GM12878 (cell line): ENCODE measurements at regions not wholly inside any gene's neighbourhood (a gene's known extent, or its start where the extent isn't known, plus 50 kb on each side); places are given as distances from the start of the nearest gene placed in this dataset.

Experiments used
- ATAC-seq: fragments of 200-7000 bp; cut with Tn5 transposase; 3 replicates; pipeline ENCODE4 v1.9.1; 2020; ENCODE audit warnings: mild to moderate bottlenecking, moderate library complexity
- BruUV-seq: library from RNA; stranded (reverse); fragments of 400-500 nt; replicated peaks from 2 replicates; lab custom pipeline; 2021; lab: Mats Ljungman, UMichigan
- CTCF ChIA-PET: fragments of 300-600 bp; sonication (Branson Sonifier 250); formaldehyde crosslinking; extraction: SDS; loops from one replicate; lab custom pipeline; 2021; ENCODE audit warnings: inconsistent platforms; lab: Yijun Ruan, JAX
- POLR2A ChIA-PET: fragments of 350-600 bp; formaldehyde crosslinking; extraction: SDS; loops from one replicate; lab custom pipeline; 2021; ENCODE audit warnings: inconsistent platforms; lab: Charles Lee
- RAD21 ChIA-PET: fragments of 300-600 bp; sonication (Branson Sonifier 250); formaldehyde crosslinking; loops from one replicate; lab custom pipeline; 2023; ENCODE audit warnings: antibody characterized with exemption; ENCODE audit not compliant: unreplicated experiment; lab: Charles Lee
- SMC1A ChIA-PET: fragments of 300-600 bp; sonication (Branson Sonifier 250); formaldehyde crosslinking; loops from one replicate; lab custom pipeline; 2023; ENCODE audit not compliant: unreplicated experiment, uncharacterized antibody; lab: Charles Lee
- DNase-seq: peaks from one replicate; pipeline ENCODE4 v3.0.0-alpha.2; 2011; ENCODE audit warnings: low read depth, low spot score
- FAIRE-seq: peaks from 3 replicates; lab custom pipeline; 2011; peaks lifted over from hg19 to GRCh38; lab: Jason Lieb, UNC
- H2AFZ ChIP-seq: 2 replicates; pipeline ENCODE4 v1.6.0; 2011; ENCODE audit warnings: low read depth, low read length, control low read depth; ENCODE audit not compliant: control insufficient read depth
- H3K27ac ChIP-seq: 2 replicates; pipeline ENCODE4 v1.5.1; 2011; ENCODE audit warnings: control low read depth; ENCODE audit not compliant: control insufficient read depth, insufficient read depth
- H3K27me3 ChIP-seq, 2 experiments: replicated peaks in 1 of 2; 2 replicates each; pipeline versions ENCODE4 v1.6.0 to v1.6.1; 2011; ENCODE audit warnings: low read length in 1 of 2; ENCODE audit not compliant: control insufficient read depth in 2 of 2, insufficient read depth in 2 of 2
- H3K36me3 ChIP-seq, 2 experiments: 2 replicates each; pipeline ENCODE4 v1.5.1; 2011; ENCODE audit warnings: low read length in 1 of 2; ENCODE audit not compliant: control insufficient read depth in 2 of 2, insufficient read depth in 2 of 2
- H3K4me1 ChIP-seq: 2 replicates; pipeline ENCODE4 v1.6.1; 2011; ENCODE audit warnings: mild to moderate bottlenecking, low read length, moderate library complexity, mixed read lengths; ENCODE audit not compliant: control insufficient read depth, insufficient read depth
- H3K4me2 ChIP-seq: 2 replicates; pipeline ENCODE4 v1.6.0; 2011; ENCODE audit warnings: control low read depth; ENCODE audit not compliant: control insufficient read depth, insufficient read depth
- H3K4me3 ChIP-seq: fragments of 200-600 bp; sonication (generic); 2 replicates; pipeline ENCODE4 v1.5.1; 2016
- H3K79me2 ChIP-seq: 2 replicates; pipeline ENCODE4 v1.6.0; 2011; ENCODE audit warnings: low read length; ENCODE audit not compliant: control insufficient read depth, insufficient read depth
- H3K9ac ChIP-seq: 2 replicates; pipeline ENCODE4 v1.8.0; 2011; ENCODE audit warnings: low read length, control low read depth, mixed read lengths; ENCODE audit not compliant: control insufficient read depth, insufficient read depth
- H3K9me3 ChIP-seq: replicated peaks from 3 replicates; pipeline ENCODE4 v1.5.1; 2011; ENCODE audit warnings: mild to moderate bottlenecking, low read length; ENCODE audit not compliant: control insufficient read depth, insufficient read depth
- H4K20me1 ChIP-seq: 2 replicates; pipeline ENCODE4 v1.6.0; 2011; ENCODE audit not compliant: control insufficient read depth, insufficient read depth
- CHD1 ChIP-seq: IDR thresholded peaks from 2 replicates; pipeline ENCODE4 v1.6.1; 2012; ENCODE audit warnings: low read depth, low read length, improper control_type of control experiment
- CTCF ChIP-seq, 3 experiments: IDR thresholded peaks in 2 of 3; conservative IDR thresholded peaks in 1 of 3; 2 replicates each; pipeline ENCODE4 v1.5.1; 2011; ENCODE audit warnings: low read depth in 3 of 3, low read length in 3 of 3, mild to moderate bottlenecking in 3 of 3, control low read depth in 2 of 3, moderate library complexity in 2 of 3, inconsistent platforms in 1 of 3, mixed read lengths in 1 of 3; ENCODE audit not compliant: control insufficient read depth in 2 of 3, insufficient read depth in 1 of 3; ENCODE audit errors: extremely low read depth in 1 of 3
- IKZF1 ChIP-seq: fragments of 450-650 bp; conservative IDR thresholded peaks from 2 replicates; pipeline ENCODE4 v1.6.1; 2017; ENCODE audit warnings: antibody characterized with exemption, mild to moderate bottlenecking
- NKRF ChIP-seq: fragments of 450-650 bp; conservative IDR thresholded peaks from 2 replicates; pipeline ENCODE4 v1.6.1; 2017; ENCODE audit warnings: mild to moderate bottlenecking, moderate library complexity
- NR2C2 ChIP-seq: IDR thresholded peaks from 2 replicates; pipeline ENCODE4 v1.6.1; 2011; ENCODE audit warnings: borderline replicate concordance, low read depth; ENCODE audit not compliant: control insufficient read depth, insufficient read length
- PKNOX1 ChIP-seq: fragments of 450-650 bp; IDR thresholded peaks from 2 replicates; pipeline ENCODE4 v1.6.1; 2016; ENCODE audit warnings: mild to moderate bottlenecking
- POLR2AphosphoS5 ChIP-seq: IDR thresholded peaks from 2 replicates; pipeline ENCODE4 v1.6.1; 2011; ENCODE audit warnings: mild to moderate bottlenecking, low read length, inconsistent platforms
- RAD51 ChIP-seq: fragments of 450-650 bp; IDR thresholded peaks from 2 replicates; pipeline ENCODE4 v1.6.1; 2016; ENCODE audit warnings: moderate library complexity, mild to moderate bottlenecking, inconsistent platforms
- RELA ChIP-seq: fragments of 450-650 bp; IDR thresholded peaks from 2 replicates; pipeline ENCODE4 v1.8.0; 2014; ENCODE audit warnings: borderline replicate concordance; ENCODE audit not compliant: partially characterized antibody
- REST ChIP-seq: IDR thresholded peaks from 2 replicates; pipeline ENCODE4 v1.6.1; 2012; ENCODE audit warnings: mild to moderate bottlenecking, low read depth, low read length
- TBL1XR1 ChIP-seq: IDR thresholded peaks from 2 replicates; pipeline ENCODE4 v1.6.1; 2012; ENCODE audit warnings: low read depth, low read length, improper control_type of control experiment
- ZBTB40 ChIP-seq: fragments of 450-650 bp; IDR thresholded peaks from 2 replicates; pipeline ENCODE4 v1.6.1; 2016; ENCODE audit warnings: mild to moderate bottlenecking, moderate library complexity, borderline replicate concordance
- WGBS: methylation state at CpG from one replicate; pipeline ENCODE4 v1.1.6; 2016; ENCODE audit warnings: low lambda C conversion rate; ENCODE audit not compliant: insufficient replicate concordance, insufficient coverage; ENCODE audit errors: missing lambda C conversion rate; 5-methylcytosine and 5-hydroxymethylcytosine counted together
- in situ Hi-C: fragments of 300-500 bp; cut with MboI; formaldehyde crosslinking; loops from 9 replicates; pipeline ENCODE4 v1.14.3; 2018; ENCODE audit warnings: mixed read lengths
- intact Hi-C: fragments of 100-400 bp; cut with micrococcal nuclease; formaldehyde crosslinking; loops from one replicate; pipeline ENCODE4 v1.14.2; 2022; ENCODE audit not compliant: unreplicated experiment

GRCh38 chr5:10849278-10849677 lies 88.2 kb upstream of the DAP start:
- ChIA-PET POLR2A (no interaction called here), RAD21 (no interaction called here), SMC1A (no interaction called here), CTCF (no interaction called here)
- no peaks in the 10 kb centered on the region for H3K4me1 ChIP-seq
- no peaks in the 10 kb centered on the region for H3K9me3 ChIP-seq
- no peak overlapping the region for H3K4me2 ChIP-seq
- no TSS peak for BruUV-seq
- H3K9ac ChIP-seq: no peak overlapping the region
- H3K27ac ChIP-seq: no peak overlapping the region
- 27% methylated on average over 5 of the region's 5 CpGs for WGBS
- no peak overlapping the region for H3K4me3 ChIP-seq
- ATAC-seq: no peak
- H3K27me3 ChIP-seq: no peaks in the 10 kb centered on the region; a peak in 2 of 4 replicates
- H3K79me2 ChIP-seq: no peaks in the 10 kb centered on the region
- intact Hi-C loops: no loop called here
- in situ Hi-C loops: no loop called here
- no peak for DNase-seq
- H3K36me3 ChIP-seq: no peaks in the 10 kb centered on the region
- no peak for FAIRE-seq
- H4K20me1 ChIP-seq: no peaks in the 10 kb centered on the region
- no peak overlapping the region for H2AFZ ChIP-seq
- TF ChIP-seq ZBTB40 (no peak), CHD1 (no peak), REST (no peak), RAD51 (no peak), PKNOX1 (no peak), RELA (no peak), NR2C2 (no peak), NKRF (no peak), TBL1XR1 (no peak), POLR2AphosphoS5 (no peak), IKZF1 (no peak), CTCF (IDR thresholded peaks at IDR 0.05 in 2 of 3, conservative IDR thresholded peaks at IDR 0.05 in 1 of 3; ENCODE audit: control insufficient read depth in 2 of 3, extremely low read depth in 1 of 3, insufficient read depth in 1 of 3, low read depth in 3 of 3, low read length in 3 of 3) (no peak)
